Upper lobe of left lung (tissue), 6 donors: ENCODE measurements at regions not wholly inside any gene's neighbourhood (a gene's known extent, or its start where the extent isn't known, plus 50 kb on each side); places are given as distances from the start of the nearest gene placed in this dataset.
A peak's percentile ranks its signal among the peaks of the same experiment; 100 is the strongest.

Experiments used
- ATAC-seq, 2 donors: fragments of 200-7000 bp; cut with Tn5 transposase; one replicate each; pipeline ENCODE4 v1.9.1; 2022; ENCODE audit warnings: mild to moderate bottlenecking in 2 of 2, moderate library complexity in 2 of 2; ENCODE audit not compliant: low FRiP score in 2 of 2
- DNase-seq, 2 donors: peaks; one replicate each; pipeline ENCODE4 v3.0.0-alpha.2; 2019 to 2020
- H3K27ac ChIP-seq, 4 donors: fragments of 200-600 bp; sonication (generic); one replicate each; pipeline ENCODE4 v1.5.1; 2016 to 2019
- H3K27me3 ChIP-seq, 4 donors: fragments of 200-600 bp; sonication (generic); one replicate each; pipeline ENCODE4 v1.5.1; 2017 to 2019
- H3K36me3 ChIP-seq, 4 donors: fragments of 200-600 bp; sonication (generic); one replicate each; pipeline ENCODE4 v1.5.1; 2016 to 2019
- H3K4me1 ChIP-seq, 4 donors: fragments of 200-600 bp; sonication (generic); one replicate each; pipeline ENCODE4 v1.5.1; 2018 to 2019
- H3K4me3 ChIP-seq, 4 donors: fragments of 200-600 bp; sonication (generic); one replicate each; pipeline ENCODE4 v1.5.1; 2017 to 2019; ENCODE audit warnings: mild to moderate bottlenecking in 2 of 4, moderate library complexity in 1 of 4
- H3K9me3 ChIP-seq, 4 donors: fragments of 200-600 bp; sonication (generic); one replicate each; pipeline ENCODE4 v1.5.1; 2018 to 2019
- EP300 ChIP-seq, 4 donors: sonication (generic); formaldehyde crosslinking; IDR thresholded peaks; one replicate each; pipeline ENCODE4 v1.5.1; 2017; ENCODE audit warnings: antibody characterized with exemption in 4 of 4, control low read depth in 2 of 4
- POLR2A ChIP-seq, 4 donors: fragments of 450-650 bp; IDR thresholded peaks; one replicate each; pipeline ENCODE4 v1.5.1; 2016 to 2017; ENCODE audit warnings: antibody characterized with exemption in 4 of 4, mild to moderate bottlenecking in 2 of 4
- POLR2AphosphoS5 ChIP-seq, 2 donors: sonication (generic); formaldehyde crosslinking; IDR thresholded peaks; one replicate each; pipeline ENCODE4 v1.5.1; 2017; ENCODE audit warnings: antibody characterized with exemption in 2 of 2
- WGBS, 2 donors: methylation state at CpG; one replicate each; pipeline ENCODE4 v1.1.5; 2017 to 2018; 5-methylcytosine and 5-hydroxymethylcytosine counted together
- TF ChIP-seq, protein P1 (sequence below), 6 experiments: fragments of 450-650 bp in 4 of 6; fragments of 200-600 bp in 2 of 6; sonication (generic) in 2 of 6; IDR thresholded peaks; one replicate each; pipeline ENCODE4 v1.5.1; 2016 to 2019; ENCODE audit warnings: antibody characterized with exemption in 6 of 6
- donor health status: DM: no; HTN: no; CAD: no; lungs with moderate emphysema.
- donor health status: DM: no; HTN: yes; CAD: no; lungs with severe emphysema.

DNA sequence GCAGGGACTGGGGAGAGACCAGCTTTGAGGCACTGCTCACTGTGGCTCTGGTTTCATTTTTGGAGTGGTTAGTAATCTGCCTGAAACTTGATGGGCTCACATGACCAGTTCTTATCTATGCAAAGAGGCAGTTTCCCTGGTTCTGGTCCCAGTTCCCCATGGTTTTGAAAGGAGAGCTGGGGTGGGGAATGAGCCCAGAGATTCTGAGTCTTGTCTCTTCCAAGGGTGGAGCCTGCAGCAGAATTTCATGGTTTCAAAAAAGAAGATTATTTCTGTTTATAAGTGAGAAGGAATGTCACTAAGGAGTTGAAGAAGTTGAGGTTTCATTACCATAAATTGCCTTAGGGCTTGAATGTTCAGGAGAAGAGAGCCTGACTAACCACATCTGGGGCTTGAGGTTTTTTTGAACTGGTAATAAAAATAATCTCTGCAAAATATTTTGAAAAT, 190.2 kb upstream of the HABP2 start:
- no peaks in the 10 kb centered on the region for H3K27me3 ChIP-seq
- peak; percentile 50 to 78 for ATAC-seq
- DNase-seq, result no peak
- no peak overlapping the region for H3K27ac ChIP-seq
- no peaks in the 10 kb centered on the region for H3K9me3 ChIP-seq
- H3K4me1 ChIP-seq, result peaks cover 0 to 3% (median 0%) of the 10 kb centered on the region in 4 donors
- no peak overlapping the region for H3K4me3 ChIP-seq
- TF ChIP-seq POLR2A (IDR thresholded peaks at IDR 0.05) (no peak), EP300 (IDR thresholded peaks at IDR 0.05) (no peak), POLR2AphosphoS5 (IDR thresholded peaks at IDR 0.05) (no peak)
- TF ChIP-seq, protein P1, sequence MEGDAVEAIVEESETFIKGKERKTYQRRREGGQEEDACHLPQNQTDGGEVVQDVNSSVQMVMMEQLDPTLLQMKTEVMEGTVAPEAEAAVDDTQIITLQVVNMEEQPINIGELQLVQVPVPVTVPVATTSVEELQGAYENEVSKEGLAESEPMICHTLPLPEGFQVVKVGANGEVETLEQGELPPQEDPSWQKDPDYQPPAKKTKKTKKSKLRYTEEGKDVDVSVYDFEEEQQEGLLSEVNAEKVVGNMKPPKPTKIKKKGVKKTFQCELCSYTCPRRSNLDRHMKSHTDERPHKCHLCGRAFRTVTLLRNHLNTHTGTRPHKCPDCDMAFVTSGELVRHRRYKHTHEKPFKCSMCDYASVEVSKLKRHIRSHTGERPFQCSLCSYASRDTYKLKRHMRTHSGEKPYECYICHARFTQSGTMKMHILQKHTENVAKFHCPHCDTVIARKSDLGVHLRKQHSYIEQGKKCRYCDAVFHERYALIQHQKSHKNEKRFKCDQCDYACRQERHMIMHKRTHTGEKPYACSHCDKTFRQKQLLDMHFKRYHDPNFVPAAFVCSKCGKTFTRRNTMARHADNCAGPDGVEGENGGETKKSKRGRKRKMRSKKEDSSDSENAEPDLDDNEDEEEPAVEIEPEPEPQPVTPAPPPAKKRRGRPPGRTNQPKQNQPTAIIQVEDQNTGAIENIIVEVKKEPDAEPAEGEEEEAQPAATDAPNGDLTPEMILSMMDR (IDR thresholded peaks at IDR 0.05), result no peak
- no peaks in the 10 kb centered on the region for H3K36me3 ChIP-seq

DNA sequence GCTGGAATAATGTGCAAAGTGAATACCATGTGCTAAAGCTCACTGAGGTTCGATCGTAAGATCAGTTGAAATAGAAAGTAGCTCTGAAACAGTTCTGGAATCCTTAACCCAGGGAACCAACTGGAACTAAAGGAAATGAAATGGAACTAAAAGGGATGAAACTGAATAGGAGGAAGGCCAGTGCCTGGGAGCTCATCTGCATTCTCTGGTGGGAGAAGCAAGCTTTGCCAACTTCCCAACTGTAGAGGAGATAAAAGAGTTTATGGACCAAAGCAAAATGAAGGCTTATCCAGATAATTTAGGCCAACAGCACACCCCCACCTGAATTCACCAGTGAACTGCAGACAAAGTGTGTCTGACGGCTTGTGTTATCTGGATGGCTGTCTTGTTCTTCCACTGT, 188.6 kb upstream of the HABP2 start:
- Histone ChIP-seq H3K27me3 (no peaks in the 10 kb centered on the region), H3K4me3 (no peak overlapping the region), H3K27ac (no peak overlapping the region), H3K4me1 (peaks cover 0 to 3% (median 0%) of the 10 kb centered on the region in 4 donors), H3K36me3 (no peaks in the 10 kb centered on the region), H3K9me3 (no peaks in the 10 kb centered on the region)
- no peak for ATAC-seq
- WGBS, 2 donors, result 93% methylated on average over 3 of the region's 3 CpGs
- TF ChIP-seq EP300 (IDR thresholded peaks at IDR 0.05) (no peak), POLR2A (IDR thresholded peaks at IDR 0.05) (no peak)
- no peak for DNase-seq

- Histone ChIP-seq H3K27ac (no peak overlapping the region), H3K36me3 (no peaks in the 10 kb centered on the region), H3K4me3 (no peak overlapping the region), H3K4me1 (no peaks in the 10 kb centered on the region), H3K9me3 (no peaks in the 10 kb centered on the region), H3K27me3 (no peaks in the 10 kb centered on the region)
- TF ChIP-seq POLR2AphosphoS5 (IDR thresholded peaks at IDR 0.05), result no peak
- TF ChIP-seq, protein P1 (IDR thresholded peaks at IDR 0.05), result no peak
- no peak for TF ChIP-seq POLR2A (IDR thresholded peaks at IDR 0.05)
- no peak for TF ChIP-seq EP300 (IDR thresholded peaks at IDR 0.05)
- WGBS, 2 donors, result 79 to 86% methylated on average over 6 of the region's 6 CpGs
- DNase-seq, result no peak
- ATAC-seq, result peak in 1 of 2 donors; percentile 52
Observed at GRCh38 chr10:113368666-113369364, 184.0 kb upstream of the HABP2 start.

DNA sequence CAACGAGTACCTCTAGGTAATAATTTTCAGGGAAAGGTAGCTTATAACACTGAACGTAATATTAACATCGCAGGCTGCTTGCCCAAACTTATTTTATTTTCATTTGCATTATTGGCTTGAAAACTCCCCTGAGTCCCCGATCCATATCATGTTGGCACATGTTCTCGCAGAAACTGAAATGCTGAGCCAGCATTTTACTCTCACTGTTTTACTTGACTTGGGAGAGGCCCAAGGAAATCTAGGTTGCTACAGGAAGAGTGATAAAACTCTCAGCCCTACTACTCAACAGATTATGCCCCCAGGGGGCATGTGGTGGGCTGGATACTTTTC, 183.5 kb upstream of the HABP2 start:
- WGBS, 2 donors, result 53 to 64% methylated on average over 5 of the region's 5 CpGs

GRCh38 chr10:113376428-113376827, 176.4 kb upstream of the HABP2 start:
- DNase-seq (no peak), ATAC-seq (no peak)
- TF ChIP-seq POLR2AphosphoS5 (IDR thresholded peaks at IDR 0.05) (no peak), POLR2A (IDR thresholded peaks at IDR 0.05) (no peak), EP300 (IDR thresholded peaks at IDR 0.05) (no peak)
- TF ChIP-seq, protein P1 (IDR thresholded peaks at IDR 0.05), result no peak
- 52 to 58% methylated on average over 1 of the region's 1 CpG for WGBS, 2 donors
- peaks cover 0 to 3% (median 2%) of the 10 kb centered on the region in 4 donors for H3K4me1 ChIP-seq
- H3K27ac ChIP-seq, result no peak overlapping the region
- no peaks in the 10 kb centered on the region for H3K27me3 ChIP-seq
- no peak overlapping the region for H3K4me3 ChIP-seq
- no peaks in the 10 kb centered on the region for H3K9me3 ChIP-seq
- no peaks in the 10 kb centered on the region for H3K36me3 ChIP-seq

More for the DNA sequence above, 183.5 kb upstream of the HABP2 start:
- DNase-seq (no peak), ATAC-seq (no peak)
- TF ChIP-seq POLR2AphosphoS5 (IDR thresholded peaks at IDR 0.05) (no peak), POLR2A (IDR thresholded peaks at IDR 0.05) (no peak), EP300 (IDR thresholded peaks at IDR 0.05) (no peak)
- TF ChIP-seq, protein P1 (IDR thresholded peaks at IDR 0.05), result no peak
- Histone ChIP-seq H3K4me3 (no peak overlapping the region), H3K27ac (no peak overlapping the region), H3K27me3 (no peaks in the 10 kb centered on the region), H3K9me3 (no peaks in the 10 kb centered on the region), H3K4me1 (no peaks in the 10 kb centered on the region), H3K36me3 (no peaks in the 10 kb centered on the region)
